DOHH2 (cell line): ENCODE measurements at regions not wholly inside any gene's neighbourhood (a gene's known extent, or its start where the extent isn't known, plus 50 kb on each side); places are given as distances from the start of the nearest gene placed in this dataset.
"Not testable (repeated sequence)": the region's sequence is repeated elsewhere in the genome, so short reads cannot be mapped to it uniquely, and the experiment has no call there.

Source experiments
- H3F3A ChIP-seq: fragments of 200-600 bp; sonication (generic), shearing (Covaris generic); 2 replicates; pipeline ENCODE4 v1.6.0; 2016; ENCODE audit warnings: antibody characterized with exemption, mild to moderate bottlenecking; ENCODE audit not compliant: control insufficient read depth, insufficient read depth
- H3K27ac ChIP-seq: fragments of 200-600 bp; sonication (generic); 2 replicates; pipeline ENCODE4 v1.5.1; 2014; ENCODE audit warnings: low read depth, mild to moderate bottlenecking, low read length, moderate library complexity
- H3K27me3 ChIP-seq: fragments of 200-600 bp; sonication (generic); 2 replicates; pipeline ENCODE4 v1.6.1; 2014; ENCODE audit warnings: mild to moderate bottlenecking, low read length, mixed read lengths; ENCODE audit not compliant: control insufficient read depth
- H3K36me3 ChIP-seq: fragments of 200-600 bp; sonication (generic); 2 replicates; pipeline ENCODE4 v1.6.1; 2014; ENCODE audit warnings: mild to moderate bottlenecking, low read length, moderate library complexity, mixed read lengths; ENCODE audit not compliant: control insufficient read depth
- H3K4me1 ChIP-seq: fragments of 200-600 bp; sonication (generic); 2 replicates; pipeline ENCODE4 v1.6.1; 2014; ENCODE audit warnings: mild to moderate bottlenecking, low read length, mixed read lengths; ENCODE audit not compliant: control insufficient read depth
- H3K4me2 ChIP-seq: fragments of 200-600 bp; sonication (generic); 2 replicates; pipeline ENCODE4 v1.6.0; 2014; ENCODE audit warnings: mild to moderate bottlenecking, low read length, moderate library complexity
- H3K4me3 ChIP-seq: fragments of 200-600 bp; sonication (generic); 2 replicates; pipeline ENCODE4 v1.5.1; 2014; ENCODE audit warnings: mild to moderate bottlenecking, low read length, mixed read lengths
- H3K79me2 ChIP-seq: fragments of 200-600 bp; sonication (generic); 2 replicates; pipeline ENCODE4 v1.6.1; 2014; ENCODE audit warnings: mild to moderate bottlenecking, low read length, mixed read lengths; ENCODE audit not compliant: control insufficient read depth
- H3K9me2 ChIP-seq: fragments of 200-600 bp; sonication (generic); replicated peaks from 2 replicates; pipeline ENCODE4 v1.6.1; 2014; ENCODE audit warnings: mild to moderate bottlenecking, low read length, mixed read lengths; ENCODE audit not compliant: control insufficient read depth
- H3K9me3 ChIP-seq: fragments of 200-600 bp; sonication (generic); 2 replicates; pipeline ENCODE4 v1.6.1; 2014; ENCODE audit warnings: antibody characterized with exemption, low read length, mixed read lengths; ENCODE audit not compliant: control insufficient read depth, insufficient read depth
- H4K20me1 ChIP-seq: fragments of 200-600 bp; sonication (generic); 2 replicates; pipeline ENCODE4 v1.6.0; 2014; ENCODE audit warnings: low read depth, mild to moderate bottlenecking, antibody characterized with exemption, low read length, moderate library complexity; ENCODE audit not compliant: control insufficient read depth, insufficient read depth
- CTCF ChIP-seq: fragments of 200-600 bp; sonication (generic); IDR thresholded peaks from one replicate; pipeline ENCODE4 v1.5.1; 2014; ENCODE audit warnings: antibody characterized with exemption, mild to moderate bottlenecking, low read depth, low read length; ENCODE audit not compliant: poor library complexity, severe bottlenecking
- EZH2phosphoT487 ChIP-seq: fragments of 200-600 bp; sonication (generic); IDR thresholded peaks from 2 replicates; pipeline ENCODE4 v1.6.1; 2017; ENCODE audit warnings: borderline replicate concordance, mild to moderate bottlenecking, antibody characterized with exemption, low read length, moderate library complexity, mixed read lengths

GRCh38 chr2:78261454-78261853 is 739.3 kb upstream of the LRRTM4 start:
- no peaks in the 10 kb centered on the region for H3K4me1 ChIP-seq
- no peak overlapping the region for H3K4me2 ChIP-seq
- H3K36me3 ChIP-seq: no peaks in the 10 kb centered on the region
- H3F3A ChIP-seq: no peaks in the 10 kb centered on the region
- H3K27ac ChIP-seq: no peak overlapping the region
- H3K9me2 ChIP-seq: no peaks in the 10 kb centered on the region
- H3K9me3 ChIP-seq: no peaks in the 10 kb centered on the region
- TF ChIP-seq EZH2phosphoT487 (no peak), CTCF (no peak)
- H4K20me1 ChIP-seq: no peaks in the 10 kb centered on the region
- no peaks in the 10 kb centered on the region for H3K79me2 ChIP-seq
- H3K27me3 ChIP-seq: no peaks in the 10 kb centered on the region
- H3K4me3 ChIP-seq: no peak overlapping the region

- H3K27ac ChIP-seq, H3K36me3 ChIP-seq, H3K4me1 ChIP-seq, H3K4me2 ChIP-seq, H3K27me3 ChIP-seq, H3K9me2 ChIP-seq, H4K20me1 ChIP-seq, H3F3A ChIP-seq, H3K4me3 ChIP-seq, H3K79me2 ChIP-seq, H3K9me3 ChIP-seq: not testable (repeated sequence)
Measured at GRCh38 chr2:78262089-78262488, 739.9 kb upstream of the LRRTM4 start.

GRCh38 chr2:78262713-78263375 is 740.7 kb upstream of the LRRTM4 start:
- Histone ChIP-seq H3K4me2 (no peak overlapping the region), H3K36me3 (no peaks in the 10 kb centered on the region), H3K9me3 (no peaks in the 10 kb centered on the region), H3K4me3 (no peak overlapping the region), H3K9me2 (no peaks in the 10 kb centered on the region), H3K79me2 (no peaks in the 10 kb centered on the region), H3K4me1 (no peaks in the 10 kb centered on the region), H3F3A (no peaks in the 10 kb centered on the region), H3K27ac (no peak overlapping the region), H3K27me3 (no peaks in the 10 kb centered on the region), H4K20me1 (no peaks in the 10 kb centered on the region)
- TF ChIP-seq CTCF: no peak
- no peak for TF ChIP-seq EZH2phosphoT487

- TF ChIP-seq CTCF: no peak
- TF ChIP-seq EZH2phosphoT487: no peak
- Histone ChIP-seq H4K20me1 (no peaks in the 10 kb centered on the region), H3K36me3 (no peaks in the 10 kb centered on the region), H3K4me3 (no peak overlapping the region), H3K4me2 (no peak overlapping the region), H3K9me3 (no peaks in the 10 kb centered on the region), H3K27me3 (no peaks in the 10 kb centered on the region), H3F3A (no peaks in the 10 kb centered on the region), H3K79me2 (no peaks in the 10 kb centered on the region), H3K27ac (no peak overlapping the region), H3K9me2 (no peaks in the 10 kb centered on the region), H3K4me1 (no peaks in the 10 kb centered on the region)
Measured at GRCh38 chr2:78263571-78263970, 741.4 kb upstream of the LRRTM4 start.
